ENCODE measurements at regions not wholly inside any gene's neighbourhood (a gene's known extent, or its start where the extent isn't known, plus 50 kb on each side); places are given as distances from the start of the nearest gene placed in this dataset.
"Not testable (repeated sequence)": the region's sequence is repeated elsewhere in the genome, so short reads cannot be mapped to it uniquely, and the experiment has no call there.

DNA sequence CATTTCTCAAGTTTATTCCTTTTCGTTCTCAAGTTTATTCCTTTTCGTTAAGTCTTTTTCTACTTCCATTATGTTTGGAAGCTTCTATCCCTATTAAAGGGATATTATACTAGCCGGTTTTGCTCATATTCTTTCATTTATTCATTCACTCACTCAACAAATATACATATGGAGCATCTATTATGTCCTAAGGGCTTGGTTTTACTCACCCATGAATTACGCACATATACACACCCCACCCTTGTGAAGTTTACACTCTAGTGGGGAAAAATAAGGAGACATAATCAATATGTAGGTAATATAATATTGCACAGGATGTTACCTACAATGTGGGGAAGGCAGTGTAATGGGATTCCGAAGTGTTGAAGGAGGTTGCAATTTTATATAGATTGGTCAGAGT is 90.5 kb downstream of the ACTL7B start:
- no peak for DNase-seq (ENCODE audit: low read depth in 2 of 2)

DNA sequence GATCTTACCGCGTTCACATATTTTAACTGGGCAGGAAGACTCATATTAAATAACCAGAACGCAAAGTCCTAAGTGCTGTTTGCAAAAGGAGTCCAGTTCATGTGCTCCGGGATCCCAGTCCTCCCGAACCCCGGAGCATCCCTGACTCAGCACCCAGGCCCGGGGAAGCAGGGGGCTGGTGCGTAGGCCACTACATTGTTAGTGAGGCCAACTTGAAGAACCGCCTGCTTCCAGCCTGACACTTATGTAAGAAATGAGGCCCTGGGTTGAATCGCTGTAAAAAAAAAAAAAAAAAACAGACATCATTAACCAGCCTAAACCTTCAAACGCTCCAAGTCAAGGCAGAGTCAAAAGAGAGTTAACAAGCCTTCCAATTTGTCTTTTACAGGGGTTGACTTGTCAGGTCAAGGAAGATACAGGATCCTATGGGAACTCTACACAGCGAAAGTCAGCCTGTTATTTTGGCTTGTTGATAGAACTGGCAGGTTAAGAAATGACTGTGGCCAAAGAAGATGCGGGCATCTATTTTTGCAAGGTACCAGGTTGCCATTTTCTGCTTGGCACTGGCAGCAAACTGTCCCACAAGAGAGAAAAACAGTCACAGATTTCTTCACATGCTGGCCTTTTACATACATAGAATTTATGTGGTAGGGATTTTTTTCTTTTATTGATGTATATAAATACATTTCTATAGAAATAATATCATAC is 93.3 kb downstream of the ACTL7B start:
- no peak for DNase-seq (ENCODE audit: low read depth in 2 of 2)

DNA sequence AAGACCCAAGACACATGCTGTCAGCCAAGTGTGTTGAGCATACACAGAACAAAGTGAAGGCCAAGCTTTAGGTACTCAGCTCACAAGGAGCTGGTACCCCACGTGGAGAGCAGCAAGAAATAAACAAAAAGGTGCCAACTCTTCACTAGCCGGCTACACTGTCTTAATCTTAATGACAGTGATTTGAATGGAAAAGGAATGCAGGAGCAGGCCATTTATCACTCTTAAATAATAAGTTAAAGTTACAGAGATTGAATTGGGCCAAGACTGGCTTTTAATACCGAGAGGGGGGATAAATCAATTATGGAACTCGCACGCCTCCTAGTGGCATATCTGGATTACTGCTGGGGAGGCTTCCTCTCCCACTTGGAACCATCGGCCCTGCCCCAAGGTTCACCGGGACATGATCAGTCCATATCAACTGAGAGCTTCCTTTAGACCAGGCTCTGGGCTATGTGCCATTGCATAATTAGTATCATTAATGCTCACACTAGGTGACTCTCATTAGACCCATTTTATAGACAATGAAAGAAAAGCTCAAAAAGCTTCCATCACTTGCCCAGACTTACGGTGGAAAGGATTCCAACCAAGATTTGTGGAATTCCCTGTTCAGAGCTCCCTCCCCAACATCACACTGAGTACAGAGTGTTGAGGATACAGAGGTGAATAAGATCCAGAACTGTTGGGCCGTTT is 94.0 kb downstream of the ACTL7B start:
- DNase-seq (ENCODE audit: low read depth in 2 of 2), result peak; percentile 3 to 6

DNA sequence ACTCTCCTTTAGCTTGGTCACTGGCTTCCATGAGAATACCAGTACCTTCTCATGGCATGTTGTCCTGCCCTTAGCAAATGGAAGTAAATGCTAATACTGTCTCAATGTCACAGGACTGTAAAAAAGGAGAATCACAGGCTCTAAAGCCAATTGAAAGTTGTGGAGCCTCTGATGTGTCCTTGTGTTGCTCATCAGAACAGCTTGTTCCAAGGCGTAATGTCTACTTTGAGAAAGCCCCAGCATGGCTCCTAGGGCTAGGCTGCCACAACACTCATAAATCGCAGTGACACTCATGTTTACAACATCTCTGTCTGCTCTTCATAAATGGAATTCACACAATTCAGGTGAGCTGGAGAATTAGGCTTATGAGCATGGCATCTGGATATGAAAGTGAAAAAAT is 94.9 kb downstream of the ACTL7B start:
- no peak for DNase-seq (ENCODE audit: low read depth in 2 of 2)

DNA sequence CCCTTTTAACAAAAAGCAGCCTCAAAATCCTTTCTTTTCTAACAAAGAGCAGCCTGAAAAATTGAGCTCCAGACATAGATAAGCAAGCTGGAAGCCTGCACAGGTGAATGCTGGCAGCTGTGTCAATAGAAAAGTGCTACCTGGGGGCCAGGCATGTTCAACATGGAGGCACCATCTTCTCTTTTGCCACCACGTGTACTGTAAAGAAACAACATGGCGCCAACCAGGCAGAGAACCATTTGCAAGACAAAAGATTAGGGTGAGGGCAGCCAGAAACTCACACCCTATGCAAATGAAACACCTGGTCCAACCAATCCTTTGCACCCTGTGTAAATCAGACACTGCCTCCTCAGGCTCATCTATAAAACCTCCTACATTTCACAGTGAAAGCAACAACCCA is 96.0 kb downstream of the ACTL7B start:
- no peak for DNase-seq (ENCODE audit: low read depth in 2 of 2)

DNA sequence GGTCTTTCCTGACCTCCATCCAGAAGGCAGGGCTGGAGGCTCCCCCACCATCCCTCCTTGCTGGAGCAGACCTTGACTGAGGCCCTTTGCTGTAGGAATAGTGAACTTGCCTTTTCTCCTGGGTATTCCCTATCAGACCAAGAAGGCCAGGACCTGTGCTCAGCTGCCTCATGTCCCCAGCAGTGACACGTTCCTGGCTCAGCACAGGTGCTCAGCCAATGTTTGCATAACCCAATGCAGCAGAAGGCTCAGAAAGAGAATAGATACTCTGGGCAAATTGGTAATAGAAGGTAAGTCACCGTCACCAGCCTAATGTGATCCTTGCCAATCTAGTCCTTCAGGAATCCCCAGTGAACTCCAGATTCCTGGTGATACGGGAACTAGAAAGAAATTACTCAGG is 96.4 kb downstream of the ACTL7B start:
- DNase-seq (ENCODE audit: low read depth in 2 of 2), result no peak

DNA sequence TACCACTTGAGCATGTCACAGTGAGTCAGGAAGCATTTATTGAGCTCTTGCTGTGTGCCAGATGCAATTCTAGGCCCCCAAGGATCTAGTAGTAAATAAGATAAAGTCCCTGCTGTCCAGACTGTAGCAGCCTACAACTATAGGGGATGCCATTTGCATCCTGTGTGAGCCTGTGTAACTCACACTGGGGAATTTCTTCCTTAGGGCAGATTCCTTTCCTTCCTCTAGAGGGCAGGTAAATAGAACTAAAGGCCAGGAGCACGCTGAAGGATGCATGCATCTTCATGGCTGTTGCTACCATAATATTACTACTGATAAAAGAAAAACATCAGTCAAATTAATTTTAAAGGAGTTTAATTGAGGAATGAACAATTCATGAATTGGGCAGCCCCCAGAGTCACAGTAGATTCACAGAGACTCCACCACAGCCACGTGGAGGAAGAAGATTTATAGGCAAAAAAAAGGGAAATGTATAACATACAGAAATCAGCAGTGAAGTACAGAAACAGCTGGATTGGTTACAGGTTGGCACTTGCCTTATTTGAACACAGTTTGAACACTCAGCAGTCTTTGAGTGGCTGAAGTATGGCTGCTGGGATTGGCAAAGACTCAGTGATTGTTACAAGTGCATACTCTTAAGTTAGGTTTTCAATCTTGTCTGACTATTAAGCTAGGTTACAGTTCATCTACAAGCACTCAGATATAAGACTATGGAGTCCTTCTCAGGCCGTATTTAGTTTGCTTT is 98.9 kb downstream of the ACTL7B start:
- no peak for DNase-seq (ENCODE audit: low read depth in 2 of 2)

DNA sequence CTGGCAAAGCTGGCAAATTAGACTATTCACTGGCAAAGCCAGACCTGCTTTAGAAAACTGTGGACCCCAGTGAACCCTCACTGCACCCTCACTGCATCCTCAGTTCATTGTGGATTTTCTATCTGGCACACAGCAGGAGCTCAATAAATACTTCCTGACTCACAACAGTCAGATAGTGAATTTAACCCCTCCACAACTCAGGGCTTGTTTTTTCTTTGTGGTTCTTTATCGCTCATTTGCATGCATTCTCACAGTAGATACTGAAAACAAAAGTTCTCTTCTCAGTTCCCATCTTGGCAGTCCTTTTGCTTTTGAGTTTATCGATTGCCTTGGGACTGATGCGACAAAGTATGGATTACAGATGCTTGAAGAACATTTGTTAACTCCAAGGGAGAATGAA is 99.8 kb downstream of the ACTL7B start:
- DNase-seq (ENCODE audit: low read depth in 2 of 2), result no peak

DNA sequence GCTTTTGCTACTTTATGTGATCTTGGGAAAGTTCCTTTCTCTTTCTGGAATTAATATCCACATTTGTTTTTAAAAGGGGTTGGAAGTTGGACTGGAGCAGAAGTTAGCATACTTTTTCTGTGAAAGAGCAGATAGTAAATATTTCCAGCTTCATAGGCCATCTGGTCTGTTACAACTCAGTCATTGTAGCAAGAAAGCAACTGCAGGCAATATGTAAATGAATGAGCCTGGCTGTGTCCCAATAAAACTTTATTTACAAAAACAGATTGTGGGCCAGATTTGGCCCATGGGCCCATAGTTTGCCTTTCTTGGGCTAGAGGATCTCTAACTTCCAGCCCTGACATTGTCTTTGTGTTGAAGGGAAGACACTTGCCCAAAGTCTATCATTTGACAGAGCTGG is 104.4 kb downstream of the ACTL7B start:
- no peak for DNase-seq (ENCODE audit: low read depth in 2 of 2)

DNA sequence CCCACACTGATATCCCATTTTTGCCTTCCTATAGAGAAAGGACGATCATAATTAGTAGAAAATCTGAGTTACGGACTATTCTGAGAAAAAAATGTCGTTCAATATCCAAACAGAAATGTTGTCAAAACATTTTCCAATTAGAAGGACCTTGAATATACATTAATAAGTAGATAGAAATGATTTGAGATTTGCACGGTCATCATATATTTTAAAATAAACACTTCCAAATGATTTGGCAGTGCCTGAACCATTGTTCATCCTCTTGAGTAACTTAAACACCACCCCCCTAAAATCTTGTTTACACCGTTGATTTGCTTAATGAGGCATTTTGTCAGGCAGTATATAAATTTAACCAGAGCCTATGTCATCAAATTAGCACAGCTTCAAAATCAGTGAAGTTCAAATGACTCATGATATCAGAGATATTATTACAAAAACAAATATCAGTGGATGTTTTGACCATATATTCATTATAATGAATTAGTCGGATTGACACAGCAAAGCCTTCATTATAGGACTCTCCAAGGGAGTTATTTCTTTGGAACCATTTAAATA is 105.0 kb downstream of the ACTL7B start:
- DNase-seq (ENCODE audit: low read depth in 2 of 2), result no peak

DNA sequence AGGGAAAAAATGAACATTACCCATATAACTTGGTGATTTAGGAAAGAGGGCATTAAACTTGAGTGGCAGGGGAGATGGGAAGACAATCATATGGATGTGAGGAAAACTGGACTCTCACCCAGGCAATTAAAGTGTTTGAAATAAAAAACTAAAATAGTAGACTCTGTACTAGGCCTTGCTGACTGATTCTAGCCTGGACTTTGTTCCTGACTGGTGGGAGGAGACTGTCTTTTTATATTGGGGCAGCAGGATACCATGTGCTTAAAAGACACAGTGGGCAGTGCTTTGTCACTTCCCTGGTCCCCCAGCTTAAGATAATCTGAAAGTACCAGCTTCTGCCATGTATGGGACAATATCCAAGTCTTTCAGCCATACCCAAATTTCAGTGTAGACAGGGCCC is 107.0 kb downstream of the ACTL7B start:
- DNase-seq (ENCODE audit: low read depth in 2 of 2), result no peak

DNA sequence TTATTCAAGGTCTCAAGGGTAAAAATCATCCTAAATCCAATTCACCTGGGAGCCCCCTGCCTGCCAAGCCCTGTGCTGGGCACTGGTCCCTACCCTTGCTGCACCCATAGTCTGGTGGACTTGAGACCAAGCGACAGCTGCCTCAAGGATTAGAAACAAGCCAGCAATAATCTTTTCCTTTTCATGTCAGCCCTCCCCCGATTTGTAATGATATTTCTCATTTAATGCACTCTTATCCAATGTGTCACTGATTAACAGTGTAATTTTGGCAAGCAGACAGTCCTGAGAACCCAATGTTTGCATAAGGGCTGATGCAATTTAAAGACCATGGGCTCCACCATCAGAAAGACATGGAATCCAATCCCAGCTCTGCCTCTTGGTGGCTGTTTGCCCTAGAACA is 108.9 kb downstream of the ACTL7B start:
- no peak for DNase-seq (ENCODE audit: low read depth in 2 of 2)

DNA sequence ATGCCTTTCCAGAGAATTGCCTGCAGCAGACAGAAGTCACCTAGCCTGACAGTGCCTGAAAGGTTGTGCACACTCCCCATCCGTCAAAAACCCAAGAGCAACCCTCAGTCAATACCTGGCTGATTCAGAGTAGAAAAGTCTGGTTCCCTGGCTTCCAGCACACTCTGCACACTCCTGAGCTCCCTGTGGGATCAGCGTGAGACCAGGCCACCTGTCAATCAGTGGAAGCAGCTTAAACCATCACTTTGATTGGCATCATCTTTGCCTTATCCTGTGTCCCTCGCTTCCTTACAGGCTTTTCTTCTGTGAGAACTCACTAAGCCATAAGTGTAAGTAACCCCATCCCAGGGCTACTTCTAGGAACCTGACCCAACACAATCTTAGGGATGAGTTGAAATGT is 109.8 kb downstream of the ACTL7B start:
- no peak for DNase-seq (ENCODE audit: low read depth in 2 of 2)

DNA sequence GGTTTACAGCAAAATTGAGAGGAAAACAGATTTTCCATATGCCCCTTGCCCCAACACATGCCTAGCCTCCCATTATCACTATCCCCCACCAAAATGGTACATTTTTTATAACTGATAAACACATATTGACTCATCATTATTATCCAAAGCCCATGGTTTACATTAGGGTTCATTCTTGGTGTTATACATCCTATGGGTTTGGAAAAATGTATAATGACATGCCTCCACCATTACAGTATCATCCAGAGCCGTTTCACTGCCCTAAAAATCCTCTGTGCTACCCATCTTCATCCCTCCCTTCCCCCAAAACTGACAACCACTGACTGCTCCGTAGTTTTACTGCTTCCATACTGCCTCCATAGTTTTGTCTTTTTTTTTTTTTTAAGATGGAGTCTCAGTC is 111.1 kb downstream of the ACTL7B start:
- no peak for DNase-seq (ENCODE audit: low read depth in 2 of 2)

DNA sequence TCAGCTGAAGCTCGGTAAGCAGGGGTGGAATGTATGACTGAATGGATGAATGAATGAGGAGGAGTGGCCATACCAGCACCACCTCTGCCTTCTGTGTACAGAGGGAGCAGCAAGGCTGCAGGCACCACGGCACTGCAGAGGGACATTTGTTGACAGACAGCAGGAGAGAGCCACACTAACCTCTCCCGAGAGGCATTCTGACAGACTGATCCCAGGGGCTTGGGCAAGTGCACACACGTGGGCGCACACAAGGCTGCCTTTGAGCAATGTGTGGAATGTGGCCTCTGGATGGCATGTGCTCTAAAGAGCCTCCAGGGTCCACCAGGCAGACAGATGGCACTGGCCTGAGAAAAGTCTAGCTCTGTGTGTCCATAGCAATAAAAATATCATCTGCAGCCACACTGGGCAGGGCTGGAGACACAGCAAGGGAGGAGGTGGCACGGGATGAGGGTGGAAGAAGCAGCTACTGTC is 111.8 kb downstream of the ACTL7B start:
- DNase-seq (ENCODE audit: low read depth in 2 of 2), result no peak

DNA sequence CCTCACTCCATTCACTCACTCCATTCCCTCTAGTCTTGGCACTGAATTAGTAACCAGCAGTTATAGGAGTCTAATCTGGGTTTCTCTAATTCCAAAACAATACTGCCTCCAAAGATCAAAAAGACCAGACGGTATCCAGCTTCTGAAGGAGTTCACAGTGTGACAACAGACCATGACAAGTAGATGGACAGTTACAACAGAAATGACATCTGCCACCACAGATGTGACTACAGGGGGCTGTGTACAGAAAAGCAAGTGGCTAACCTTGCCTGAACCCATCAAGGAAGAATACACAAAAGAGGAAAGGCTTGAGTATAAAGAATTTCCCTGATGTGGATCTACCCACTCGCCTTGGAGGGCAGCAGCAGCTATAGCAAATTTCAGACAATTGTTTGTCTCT is 112.4 kb downstream of the ACTL7B start:
- no peak for DNase-seq (ENCODE audit: low read depth in 2 of 2)

DNA sequence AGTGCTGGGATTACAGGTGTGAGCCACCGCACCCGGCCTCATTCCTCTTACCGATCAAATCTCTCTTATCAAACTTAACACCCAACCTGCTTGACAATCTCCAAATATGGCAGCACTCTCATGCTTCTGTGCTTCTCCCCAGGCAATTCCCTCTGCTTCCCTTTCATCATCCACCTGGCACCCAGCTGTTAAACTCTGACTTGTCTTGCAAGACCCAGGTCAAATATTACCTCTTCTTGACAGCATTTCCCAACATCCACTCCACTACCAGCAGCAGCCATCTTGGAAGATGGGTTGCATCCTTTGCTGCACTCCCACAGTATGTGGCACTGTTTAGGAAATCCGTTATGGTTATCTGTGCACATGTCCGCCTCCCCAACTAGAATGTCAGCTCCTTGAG is 113.6 kb downstream of the ACTL7B start:
- no peak for DNase-seq (ENCODE audit: low read depth in 2 of 2)

DNA sequence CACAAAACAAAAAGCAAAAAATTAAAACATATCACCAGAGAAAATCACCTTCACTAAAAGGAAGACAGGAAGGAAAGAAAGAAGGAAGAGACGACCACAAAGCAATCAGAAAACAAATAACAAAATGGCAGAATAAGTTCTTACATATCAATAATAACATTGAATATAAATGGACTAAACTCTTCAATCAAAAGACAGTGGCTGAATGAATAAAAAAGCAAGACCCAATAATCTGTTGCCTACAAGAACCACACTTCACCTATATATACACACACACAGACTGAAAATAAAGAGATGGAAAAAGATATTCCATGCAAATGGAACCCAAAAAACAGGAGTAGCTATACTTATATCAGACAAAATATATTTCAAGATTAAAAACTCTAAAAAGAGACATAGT is 124.5 kb downstream of the ACTL7B start:
- not testable (repeated sequence) for DNase-seq (ENCODE audit: low read depth in 2 of 2)

DNA sequence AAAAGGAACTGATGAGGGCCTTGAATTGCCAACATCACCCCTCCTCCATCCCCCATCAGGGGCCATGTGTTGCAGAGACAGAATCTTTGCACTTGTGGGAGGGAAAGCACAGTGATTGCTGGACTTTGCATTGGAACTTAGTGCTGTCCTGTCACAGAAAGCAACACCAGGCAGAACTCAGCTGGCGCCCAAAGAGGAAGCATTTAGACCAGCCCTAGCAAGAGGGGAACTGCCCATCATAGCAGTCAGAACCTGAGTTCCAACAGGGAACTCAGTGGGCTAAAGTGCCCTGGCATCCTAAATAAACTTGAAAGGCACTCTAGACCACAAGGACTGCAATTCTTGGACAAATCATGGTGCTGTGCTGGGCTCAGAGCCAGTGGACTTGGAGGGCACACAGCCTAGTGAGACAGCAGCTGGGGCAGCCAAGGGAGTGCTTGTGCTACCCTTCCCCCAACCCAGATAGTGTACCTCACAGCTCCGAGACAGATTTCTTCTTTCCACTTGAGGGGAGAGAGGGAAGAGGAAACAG is 128.1 kb downstream of the ACTL7B start:
- no peak for DNase-seq (ENCODE audit: low read depth in 2 of 2)

DNA sequence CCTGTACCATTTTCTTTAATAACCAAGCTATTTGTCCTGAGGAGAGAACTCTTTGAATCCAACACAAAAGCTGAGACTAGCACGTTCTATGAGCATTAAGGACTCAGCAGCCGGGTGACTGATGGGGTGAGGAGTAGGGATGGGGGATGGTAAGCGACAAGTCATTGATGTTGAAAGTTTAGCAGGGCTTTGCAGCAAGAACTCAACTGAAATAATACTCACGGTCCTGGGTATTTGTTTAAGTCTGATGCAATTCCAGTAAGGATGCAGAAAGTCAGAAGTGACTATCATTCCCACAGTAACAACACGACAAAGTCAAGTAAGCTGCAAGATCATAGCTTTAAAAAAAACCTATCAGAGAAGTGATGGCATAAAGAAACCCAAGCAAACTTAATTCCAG is 131.1 kb downstream of the ACTL7B start:
- no peak for DNase-seq (ENCODE audit: low read depth in 2 of 2)

DNA sequence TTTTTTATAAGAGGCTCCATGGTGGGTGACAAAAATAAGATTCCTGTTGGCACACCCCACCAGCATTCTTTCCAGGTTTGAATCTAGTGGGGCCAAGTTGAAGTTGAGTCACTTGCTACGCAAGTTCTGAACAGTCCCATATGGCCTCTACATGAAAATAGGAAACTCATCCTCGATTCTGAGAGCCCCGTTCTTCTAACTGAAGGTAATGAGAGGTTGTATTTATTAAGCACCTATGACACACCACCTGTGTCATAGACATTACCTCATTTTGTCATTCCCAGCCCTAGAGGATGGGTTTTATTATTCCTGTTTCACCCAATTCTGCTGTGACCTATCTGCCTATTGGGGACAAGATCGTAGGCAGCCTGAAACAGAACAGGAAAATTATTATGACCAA is 131.7 kb downstream of the ACTL7B start:
- no peak for DNase-seq (ENCODE audit: low read depth in 2 of 2)

DNA sequence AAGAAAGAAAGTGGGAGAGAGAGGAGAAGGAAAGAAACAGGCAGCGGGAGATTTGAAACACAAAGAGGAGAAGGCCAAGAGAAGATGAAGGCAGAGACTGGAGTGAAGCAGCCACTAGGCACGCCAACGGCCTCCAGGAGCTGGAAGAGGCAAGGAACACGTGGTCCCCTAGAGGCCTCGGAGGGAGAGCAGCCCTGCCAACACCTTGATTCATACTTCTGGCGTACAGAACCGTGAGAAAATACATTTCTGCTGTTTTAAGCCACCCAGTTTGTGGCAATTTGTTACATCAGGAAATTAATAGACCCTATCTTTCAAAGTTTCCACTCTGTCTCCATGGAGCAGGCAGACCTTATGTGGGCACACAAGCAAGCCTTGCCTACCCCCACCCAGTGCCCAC is 133.4 kb downstream of the ACTL7B start:
- no peak for DNase-seq (ENCODE audit: low read depth in 2 of 2)
